HuH-7 (cell line): ENCODE measurements at regions not wholly inside any gene's neighbourhood (a gene's known extent, or its start where the extent isn't known, plus 50 kb on each side); places are given as distances from the start of the nearest gene placed in this dataset.
"Not testable (repeated sequence)": the region's sequence is repeated elsewhere in the genome, so short reads cannot be mapped to it uniquely, and the experiment has no call there.

ENCODE experiments used
- DNase-seq: peaks from one replicate; pipeline ENCODE4 v3.0.0; 2011; ENCODE audit warnings: low spot score

DNA sequence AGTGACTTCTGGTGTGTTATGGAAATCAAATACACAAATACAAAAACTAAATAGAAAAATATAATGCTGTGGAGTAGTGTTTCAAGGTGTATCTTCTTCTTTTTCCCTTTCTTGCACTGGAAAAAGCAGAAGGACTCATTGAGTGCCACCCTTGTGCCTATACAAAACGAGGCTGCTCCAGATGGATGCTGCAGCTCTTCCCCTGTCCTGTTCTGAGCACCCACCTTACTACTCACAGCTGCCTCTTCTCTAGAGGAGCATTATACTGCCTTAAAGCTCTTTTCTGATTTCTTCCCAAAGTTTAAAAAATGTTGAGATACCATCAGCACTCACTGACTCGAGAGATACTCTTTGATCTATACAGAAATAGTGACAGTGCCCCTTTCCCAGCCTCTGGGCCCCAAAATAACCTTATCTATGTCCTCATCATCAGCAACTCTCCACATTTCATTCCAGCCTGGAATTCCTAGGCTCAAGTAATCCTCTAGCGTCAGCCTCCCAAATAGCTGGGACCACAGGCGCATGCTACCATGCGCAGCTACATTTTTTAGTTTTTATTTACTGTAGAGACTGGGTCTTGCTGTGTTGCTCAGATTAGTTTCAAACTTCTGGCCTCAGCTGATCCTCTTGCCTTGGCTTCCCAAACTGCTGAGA, 1356.1 kb upstream of the NRXN1 start:
- DNase-seq = no peak

DNA sequence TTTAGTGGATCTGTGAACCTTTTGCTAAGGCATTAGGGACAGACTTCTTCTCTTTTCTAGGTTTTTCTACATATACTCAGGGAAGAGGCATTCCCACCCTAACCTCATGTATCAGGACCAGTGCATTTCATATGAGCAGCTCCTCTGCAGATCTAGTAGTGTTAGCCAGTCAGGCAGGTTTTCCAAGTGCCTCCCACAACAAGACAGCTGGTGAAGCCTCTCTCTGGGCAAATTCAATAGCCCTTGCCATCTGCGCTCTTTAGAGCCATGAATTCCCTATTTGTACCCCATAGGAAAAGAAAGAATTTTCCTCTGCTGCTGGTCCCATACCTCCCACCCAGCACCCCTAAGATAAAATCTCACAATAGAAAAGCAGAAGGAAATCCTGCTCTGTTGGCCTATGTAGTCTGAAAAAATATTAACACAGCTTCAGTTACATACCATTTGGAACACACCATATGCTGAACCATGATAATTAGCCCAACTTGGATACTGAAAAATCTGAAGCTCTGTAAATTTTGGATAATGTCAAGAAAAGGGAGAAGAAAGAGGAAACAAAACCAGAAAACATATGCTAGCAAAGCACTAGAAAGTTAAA, 1354.6 kb upstream of the NRXN1 start:
- DNase-seq = no peak

DNA sequence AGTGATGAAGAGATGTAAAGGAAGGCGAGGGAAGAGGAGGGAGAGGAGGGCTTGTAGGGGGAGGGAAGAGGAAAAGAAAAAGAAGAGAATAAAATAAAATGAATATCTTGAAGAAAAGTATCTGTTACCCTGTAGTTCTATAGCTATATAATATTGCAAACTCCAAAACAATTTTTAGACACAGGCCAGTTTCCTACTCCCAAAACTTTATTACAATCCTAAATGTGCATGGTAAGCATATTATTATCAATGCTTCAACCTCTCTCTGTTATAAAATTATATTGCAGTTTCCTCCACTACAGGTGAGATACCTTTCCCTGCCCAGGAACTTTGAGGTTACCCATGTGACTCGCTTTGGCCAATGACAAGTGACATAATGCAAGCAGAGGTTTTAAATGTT, 1351.6 kb upstream of the NRXN1 start:
- DNase-seq = no peak

DNA sequence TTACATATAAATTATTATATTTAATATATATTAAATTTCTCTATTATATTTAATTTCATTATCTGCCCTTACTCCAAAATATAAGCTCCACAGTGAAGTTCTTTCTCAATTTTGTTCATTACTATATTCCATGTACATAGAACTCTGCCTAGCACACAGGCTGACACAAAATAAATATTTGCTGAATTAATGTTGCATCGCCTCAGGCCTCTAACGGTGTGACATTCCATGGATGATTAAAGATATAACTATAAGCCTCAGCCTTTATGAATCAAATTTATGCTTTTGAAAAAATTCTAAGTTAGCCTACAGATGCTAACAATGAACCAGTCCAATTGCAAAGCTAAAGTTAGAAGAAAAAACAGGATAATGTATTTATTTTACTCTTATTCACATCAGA, 1337.2 kb upstream of the NRXN1 start:
- DNase-seq = no peak

DNA sequence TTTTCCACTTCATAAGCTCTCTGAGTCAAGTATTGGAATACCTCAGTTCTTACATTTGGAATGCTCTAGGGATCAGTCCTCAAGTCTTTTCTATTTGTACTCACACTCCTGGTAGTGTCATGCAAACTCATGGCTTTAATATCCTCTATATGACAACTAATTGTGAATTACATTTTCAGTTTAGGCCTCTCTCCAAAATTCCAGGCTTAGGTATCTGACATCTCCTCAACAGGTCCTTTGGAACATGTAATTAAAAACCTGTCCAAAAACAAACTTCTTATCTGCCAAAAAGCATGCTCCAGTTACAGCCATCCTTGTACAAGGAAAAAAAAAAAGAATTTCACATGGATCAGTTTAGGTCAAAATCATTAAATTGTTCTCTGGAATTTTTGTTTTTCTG, 1336.2 kb upstream of the NRXN1 start:
- no peak for DNase-seq

DNA sequence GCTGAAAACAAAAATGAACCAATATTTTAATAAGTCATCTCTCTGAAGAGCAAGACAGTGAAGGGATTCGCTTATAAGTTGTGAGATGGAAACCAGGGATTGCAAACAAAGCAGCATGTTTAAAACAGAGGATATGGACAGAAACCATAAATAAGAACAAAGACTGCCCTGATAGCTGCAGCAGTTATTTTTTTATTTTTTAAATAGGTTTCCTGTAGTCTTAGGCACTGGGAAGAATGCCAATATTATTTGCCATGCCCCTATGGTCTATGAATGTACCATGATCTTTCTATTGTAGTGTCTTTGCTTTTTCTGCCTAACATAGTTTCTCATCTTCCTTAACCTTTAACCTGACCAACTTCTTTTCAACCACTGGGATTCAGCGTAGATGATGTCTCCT, 1334.0 kb upstream of the NRXN1 start:
- no peak for DNase-seq

DNA sequence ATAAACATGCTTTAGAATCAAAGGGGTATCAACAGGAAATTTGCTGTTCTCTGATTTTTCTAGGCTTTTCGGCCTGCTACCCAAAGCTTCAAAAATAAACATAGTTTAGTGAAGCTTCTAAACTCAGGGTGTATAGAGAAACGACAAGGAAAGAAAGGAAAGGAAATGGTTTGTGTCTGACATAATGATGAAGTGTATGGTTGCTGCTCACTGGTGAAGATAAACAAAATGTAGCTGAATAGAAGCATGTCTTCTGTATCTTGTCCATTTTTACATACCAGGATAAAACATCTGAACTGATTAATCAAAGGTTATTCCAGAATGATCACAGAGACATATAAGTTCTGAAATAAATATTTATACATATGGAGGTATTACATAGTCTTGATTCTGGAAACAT, 1324.6 kb upstream of the NRXN1 start:
- no peak for DNase-seq

DNA sequence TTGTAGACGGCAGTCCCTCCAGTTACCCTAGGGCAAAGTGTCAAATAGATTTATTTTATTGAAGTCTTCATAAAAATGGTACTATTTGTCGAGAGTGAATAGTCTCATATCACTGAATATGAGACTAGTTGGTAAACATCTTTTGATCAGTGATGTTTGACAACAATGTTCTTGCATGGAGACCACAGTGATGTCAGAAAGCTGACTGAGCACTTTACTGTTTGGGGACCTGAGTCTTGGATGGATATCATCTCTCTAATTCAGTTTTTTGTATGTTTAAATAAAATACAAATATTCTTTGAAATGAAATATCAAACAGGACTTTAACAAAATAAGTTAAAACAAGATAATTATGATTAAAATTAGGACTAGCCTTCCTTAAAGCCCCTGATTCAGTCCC, 1315.4 kb upstream of the NRXN1 start:
- DNase-seq = no peak

DNA sequence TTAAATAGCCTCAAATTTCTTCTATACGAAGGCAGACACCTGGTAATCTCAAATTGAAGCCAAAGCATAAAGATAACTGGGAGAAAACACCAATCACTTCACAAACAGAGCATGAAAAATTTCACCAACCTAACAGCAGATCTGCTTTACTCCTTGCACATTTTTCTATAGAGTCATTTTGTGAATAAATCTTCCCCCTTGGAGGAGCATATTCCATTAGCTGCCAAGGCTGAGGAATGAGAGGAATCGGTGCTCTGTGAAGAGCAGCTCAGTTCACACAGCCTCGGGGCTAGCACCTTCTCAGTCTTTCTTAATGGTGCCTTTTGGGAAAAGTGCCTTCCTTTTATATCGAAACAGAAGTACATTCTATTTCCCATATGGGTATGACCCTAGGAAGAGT, 1313.7 kb upstream of the NRXN1 start:
- DNase-seq = no peak

DNA sequence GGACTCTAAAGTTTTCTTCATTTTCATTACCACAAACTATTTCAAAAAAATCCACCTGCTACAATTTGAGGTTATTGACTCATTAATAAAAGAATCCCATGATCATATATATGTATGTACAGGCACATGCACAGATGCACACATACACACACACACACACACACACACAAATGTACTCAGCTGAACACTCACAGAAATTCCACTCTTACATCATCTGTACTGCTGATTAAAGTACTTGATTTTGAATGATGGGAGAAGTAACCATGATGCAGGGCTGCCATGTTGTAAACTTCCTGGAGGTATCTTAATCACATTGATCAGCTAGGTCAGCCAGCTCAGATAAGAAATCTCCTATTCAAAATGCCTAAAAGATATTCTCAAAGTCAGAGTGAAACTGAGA, 1313.2 kb upstream of the NRXN1 start:
- no peak for DNase-seq

DNA sequence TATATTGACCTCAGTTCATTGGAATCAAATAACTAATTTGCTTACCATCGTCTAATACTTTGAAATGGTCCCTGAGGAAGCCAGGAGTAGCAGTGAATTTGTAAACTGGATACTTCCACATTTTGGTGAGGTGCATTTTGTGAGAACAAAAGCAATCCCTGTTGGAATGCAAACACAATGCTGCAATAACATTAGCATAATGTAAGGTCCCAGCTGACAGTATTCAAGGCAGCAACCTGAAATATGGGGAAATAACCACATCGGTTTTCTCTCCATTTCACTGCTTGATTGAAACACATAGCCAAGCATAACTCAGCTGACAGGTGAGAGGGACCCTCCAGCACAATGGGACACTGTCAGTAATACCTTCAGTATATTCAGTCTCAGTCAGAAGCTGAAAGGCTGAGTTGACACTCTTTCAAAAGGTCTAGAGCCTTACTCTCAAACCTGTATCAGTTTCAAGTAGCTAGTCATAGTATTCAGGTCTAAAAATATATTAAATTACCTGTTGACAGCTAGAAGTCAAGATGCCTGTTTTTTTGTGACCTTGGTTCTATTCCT, 1311.9 kb upstream of the NRXN1 start:
- DNase-seq = no peak

DNA sequence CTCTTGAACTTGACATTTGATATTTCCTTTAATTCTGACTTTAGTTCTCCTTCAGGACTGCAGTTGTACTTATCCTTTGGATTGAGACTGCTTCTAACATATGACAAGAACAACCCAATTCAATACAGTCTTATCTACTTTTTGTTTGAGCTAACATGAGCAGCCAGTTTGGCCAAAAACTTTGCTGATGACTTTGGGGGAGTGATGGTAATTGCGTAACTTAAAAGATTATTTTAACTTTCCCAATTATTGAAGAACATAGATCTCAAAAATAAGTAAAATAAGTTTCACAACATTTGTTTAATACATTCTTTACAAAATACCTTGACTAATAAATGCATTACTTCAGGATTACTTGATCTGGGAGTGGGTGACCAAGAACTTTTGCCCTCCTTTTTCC, 1311.1 kb upstream of the NRXN1 start:
- DNase-seq = no peak

DNA sequence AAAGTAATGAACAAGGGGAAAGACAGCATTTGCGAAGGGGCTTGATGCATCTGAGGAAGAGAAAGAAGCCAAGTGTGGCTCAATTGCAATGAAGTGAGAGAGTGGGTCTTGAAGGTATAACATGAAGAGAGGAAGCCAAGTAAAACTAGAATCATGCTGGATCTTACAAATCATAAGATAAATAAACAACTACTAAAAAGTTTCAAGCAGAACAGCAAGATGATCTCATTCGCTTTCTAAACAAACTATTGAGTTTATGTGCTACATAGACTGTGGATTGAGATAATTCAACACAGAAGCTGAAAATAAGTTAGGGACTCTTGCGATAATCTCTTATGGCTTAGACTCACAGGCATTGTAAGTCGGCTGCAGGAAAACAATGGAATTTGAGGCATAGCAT, 1310.5 kb upstream of the NRXN1 start:
- DNase-seq = no peak

DNA sequence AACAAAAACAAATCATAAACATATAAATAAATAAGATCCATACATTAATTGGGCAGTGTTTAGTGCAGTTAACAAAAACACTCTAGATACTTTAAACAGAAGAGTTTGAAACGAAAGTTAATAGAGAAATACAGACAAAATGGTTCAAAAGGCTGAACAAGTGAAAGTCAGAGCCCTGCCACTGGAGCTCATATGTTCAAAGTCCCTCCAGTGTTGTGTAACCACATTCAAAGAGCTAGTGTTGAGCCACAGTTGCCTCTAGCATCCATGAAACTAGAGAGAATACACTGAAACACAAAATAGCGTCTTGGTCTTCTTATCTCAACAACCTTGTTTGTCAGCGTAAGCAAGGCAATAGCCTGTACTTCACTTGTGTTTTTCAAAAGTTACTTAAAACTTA, 1309.8 kb upstream of the NRXN1 start:
- DNase-seq = peak; percentile 23

DNA sequence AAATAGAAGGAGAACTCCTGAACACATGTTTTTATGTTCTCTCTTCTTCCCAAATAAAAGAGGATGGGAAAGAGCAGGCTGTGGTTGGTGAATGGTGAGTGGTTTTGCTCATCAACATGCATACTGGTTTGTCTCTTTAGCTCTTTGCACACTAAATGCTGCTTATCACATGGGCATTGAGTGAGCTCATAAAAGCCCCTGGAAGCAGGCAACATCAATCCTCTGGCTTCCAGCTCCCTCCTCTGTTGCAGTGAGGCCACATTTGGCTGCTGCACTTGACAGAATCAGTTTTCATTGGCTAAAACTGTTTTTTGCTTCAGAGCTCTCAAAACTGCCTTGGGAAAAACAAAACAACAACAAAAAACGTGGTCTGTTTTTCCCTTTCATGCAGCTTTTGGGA, 1308.2 kb upstream of the NRXN1 start:
- peak; percentile 2 for DNase-seq

DNA sequence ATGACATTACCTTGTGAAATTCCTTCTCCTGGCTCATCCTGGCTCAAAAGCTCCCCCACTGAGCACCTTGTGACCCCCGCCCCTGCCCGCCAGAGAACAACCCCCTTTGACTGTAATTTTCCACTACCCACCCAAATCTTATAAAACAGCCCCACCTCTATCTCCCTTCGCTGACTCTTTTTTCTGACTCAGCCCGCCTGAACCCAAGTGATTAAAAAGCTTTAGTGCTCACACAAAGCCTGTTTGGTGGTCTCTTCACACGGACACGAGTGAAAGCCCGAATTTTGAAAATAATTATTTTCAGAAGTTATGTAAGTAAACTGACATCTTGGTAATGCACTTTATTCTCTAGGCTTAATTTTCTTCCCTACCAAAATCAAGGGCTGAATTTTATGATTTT, 1305.9 kb upstream of the NRXN1 start:
- not testable (repeated sequence) for DNase-seq

DNA sequence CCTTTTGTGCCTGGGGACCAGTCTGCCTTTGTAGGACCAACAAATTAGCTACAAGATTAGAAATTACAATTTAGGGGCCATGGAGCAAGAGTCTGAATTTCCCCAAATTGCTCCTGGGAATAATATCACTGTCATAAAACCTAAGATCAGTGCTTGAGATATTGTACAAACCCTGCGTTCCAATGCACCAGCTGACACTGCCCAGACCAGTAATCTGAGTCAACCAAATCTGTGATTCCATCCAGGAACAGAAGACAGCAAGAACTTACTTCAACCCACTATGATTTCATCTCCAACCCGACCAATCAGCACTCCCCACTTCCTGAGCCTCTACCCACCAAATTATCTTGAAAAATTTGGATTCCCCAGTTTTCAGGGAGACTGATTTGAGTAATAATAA, 1305.0 kb upstream of the NRXN1 start:
- no peak for DNase-seq

DNA sequence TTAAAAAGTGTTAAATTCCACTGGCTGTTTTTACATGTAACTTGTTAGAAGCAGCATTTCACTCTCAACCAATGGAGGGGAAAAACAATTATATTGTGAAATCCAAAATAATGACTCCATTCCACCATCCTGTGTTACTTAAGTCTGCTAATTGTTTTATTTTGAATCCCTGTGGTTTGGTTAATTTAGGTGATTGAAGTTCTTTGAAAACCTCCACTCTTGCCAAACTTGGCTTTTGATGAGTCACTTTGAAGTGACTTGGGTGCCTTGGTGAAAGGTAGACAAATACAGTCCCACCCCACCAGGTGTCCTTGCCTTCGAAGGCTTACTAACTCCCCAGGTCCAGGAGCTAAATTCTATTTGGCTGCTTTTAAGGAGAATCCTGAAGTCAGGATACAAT, 1303.8 kb upstream of the NRXN1 start:
- DNase-seq = no peak

DNA sequence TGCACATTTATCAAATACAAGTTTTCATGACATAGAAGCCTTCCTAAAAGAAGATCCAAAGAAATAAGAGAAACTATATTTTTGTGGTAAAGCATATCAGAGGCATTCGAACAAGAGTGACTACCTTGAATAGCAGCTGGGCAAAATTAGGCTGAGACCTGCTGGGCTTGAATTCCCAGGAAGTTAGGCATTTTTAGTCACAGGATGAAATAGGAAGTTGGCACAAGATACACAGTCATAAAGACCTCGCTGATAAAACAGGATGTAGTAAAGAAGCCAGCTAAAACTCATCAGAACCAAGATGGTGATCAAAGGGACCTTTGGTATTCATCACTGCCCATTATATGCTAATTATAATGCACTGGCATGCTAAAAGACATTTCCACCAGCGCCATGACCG, 1302.3 kb upstream of the NRXN1 start:
- DNase-seq = no peak

DNA sequence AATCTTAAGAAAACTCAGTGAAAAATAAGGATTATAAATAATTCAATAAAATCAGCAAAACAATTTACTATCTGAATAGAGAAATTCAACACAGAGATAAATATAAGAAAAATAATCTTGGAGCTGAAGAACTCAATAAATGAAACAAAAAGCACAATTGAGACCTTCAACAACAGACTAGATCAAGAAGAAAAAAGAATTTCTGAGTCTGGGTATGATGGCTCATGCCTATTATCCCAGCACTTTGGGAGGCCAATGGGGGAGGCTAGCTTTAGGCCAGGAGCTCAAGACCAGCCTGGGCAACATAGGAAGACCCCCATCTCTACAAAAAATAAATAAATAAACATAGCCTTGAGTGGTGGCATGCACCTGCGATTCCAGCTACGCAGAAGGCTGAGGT, 1295.7 kb upstream of the NRXN1 start:
- no peak for DNase-seq

DNA sequence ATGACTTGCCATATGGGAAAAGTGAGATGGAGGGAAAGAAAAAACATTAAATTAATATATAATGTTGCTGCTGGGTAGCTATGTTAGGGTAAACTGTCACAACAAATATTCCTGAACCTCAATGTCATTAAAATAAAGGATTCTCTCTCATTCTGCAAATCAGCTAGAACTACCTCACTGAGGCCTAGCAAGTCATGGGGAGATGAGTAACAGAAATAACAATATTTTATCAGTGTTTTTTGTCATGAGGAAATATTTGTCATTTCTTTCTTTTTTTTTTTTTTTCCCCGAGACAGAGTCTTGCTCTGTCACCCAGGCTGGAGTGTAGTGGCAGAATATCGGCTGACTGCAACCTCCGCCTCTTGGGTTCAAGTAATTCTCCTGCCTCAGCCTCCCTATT, 1282.3 kb upstream of the NRXN1 start:
- no peak for DNase-seq

DNA sequence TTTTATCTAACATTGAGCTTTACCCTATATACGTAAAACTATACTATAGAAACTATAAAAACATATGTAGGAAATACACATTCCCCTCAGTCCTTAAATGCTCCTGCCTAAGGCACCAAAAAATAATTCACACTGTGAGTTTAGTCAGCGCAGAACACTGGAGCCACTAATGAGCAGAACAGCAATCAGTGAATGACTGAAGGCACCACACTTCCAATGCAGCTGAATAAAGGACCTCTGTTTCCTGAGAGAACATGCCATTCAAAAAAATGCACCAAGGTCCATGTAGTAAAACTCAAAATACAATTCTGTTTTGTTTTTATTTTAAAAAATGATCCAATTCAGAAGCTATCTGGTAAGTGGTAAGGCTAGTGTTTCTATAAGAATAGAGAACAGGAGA, 1280.6 kb upstream of the NRXN1 start:
- DNase-seq = no peak

DNA sequence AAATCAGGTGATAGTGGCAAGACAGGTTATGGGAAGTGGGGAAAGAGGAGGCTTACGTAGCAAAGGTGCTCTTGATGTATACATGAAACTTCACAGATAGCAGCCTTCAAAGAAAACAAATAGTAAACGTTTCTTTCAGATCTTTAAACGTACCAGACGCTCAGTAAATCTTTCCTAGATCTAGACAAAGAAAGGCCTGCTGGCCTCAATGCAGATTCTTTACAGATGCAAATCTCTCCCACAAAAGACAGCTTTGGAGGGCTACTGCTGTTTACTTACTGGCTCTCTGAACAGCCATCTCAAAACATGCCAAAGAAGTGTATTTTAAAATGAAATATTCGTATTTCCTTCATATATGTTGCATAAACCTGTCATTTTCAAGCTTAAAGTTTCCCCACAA, 1279.9 kb upstream of the NRXN1 start:
- no peak for DNase-seq

DNA sequence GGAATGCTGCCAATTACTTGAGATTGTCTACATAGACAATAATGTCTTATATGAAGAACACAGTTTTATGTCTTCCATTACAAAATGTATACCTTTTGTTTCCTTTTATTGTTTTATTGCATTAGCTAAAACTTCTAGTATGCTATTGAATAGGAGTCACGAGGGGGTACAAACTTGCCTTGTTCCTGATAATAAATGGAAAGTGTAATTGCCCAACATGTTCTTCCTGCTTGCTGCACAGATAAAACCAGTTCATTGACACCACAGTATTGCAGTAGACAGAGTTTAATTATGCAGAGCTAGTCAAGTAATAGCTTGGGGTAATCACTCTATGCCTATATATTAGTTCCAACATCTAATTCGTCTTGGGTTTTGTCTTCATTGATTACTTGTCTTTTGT, 1276.2 kb upstream of the NRXN1 start:
- no peak for DNase-seq
